ENCODE measurements at regions not wholly inside any gene's neighbourhood (a gene's known extent, or its start where the extent isn't known, plus 50 kb on each side); places are given as distances from the start of the nearest gene placed in this dataset.

DNA sequence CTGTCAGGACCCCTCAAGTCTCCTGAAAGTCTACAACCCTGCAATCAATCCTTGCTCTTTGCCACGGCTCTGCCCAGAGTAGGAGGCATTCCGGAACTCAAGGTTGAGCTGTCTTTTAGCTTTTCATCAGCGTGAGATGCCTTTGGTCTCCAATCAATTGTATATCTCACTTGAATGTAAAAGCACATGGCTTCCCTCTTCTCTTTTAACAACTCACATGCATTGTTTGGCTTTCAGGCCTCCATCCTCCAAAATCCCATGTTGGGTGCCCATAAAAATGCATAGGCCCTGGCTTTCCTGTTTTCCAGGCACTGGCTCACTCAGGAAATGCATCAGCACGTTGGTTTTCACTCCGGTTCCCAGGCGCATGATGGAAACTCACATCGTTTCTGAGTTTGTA lies 64.0 kb upstream of the FOXF1 start:
- Histone ChIP-seq H3K4me3 (no peak overlapping the region), H3K27ac (no peak overlapping the region), H3K4me1 (no peaks in the 10 kb centered on the region), H3K27me3 (peaks cover 0 to 46% of the 10 kb centered on the region in 2 donors), H3K36me3 (no peaks in the 10 kb centered on the region), H3K9me3 (no peaks in the 10 kb centered on the region)
- DNase-seq (no peak), ATAC-seq (no peak)
- intact Hi-C loops (cut with DNase I) = no loop called here
- TF ChIP-seq, protein P1, sequence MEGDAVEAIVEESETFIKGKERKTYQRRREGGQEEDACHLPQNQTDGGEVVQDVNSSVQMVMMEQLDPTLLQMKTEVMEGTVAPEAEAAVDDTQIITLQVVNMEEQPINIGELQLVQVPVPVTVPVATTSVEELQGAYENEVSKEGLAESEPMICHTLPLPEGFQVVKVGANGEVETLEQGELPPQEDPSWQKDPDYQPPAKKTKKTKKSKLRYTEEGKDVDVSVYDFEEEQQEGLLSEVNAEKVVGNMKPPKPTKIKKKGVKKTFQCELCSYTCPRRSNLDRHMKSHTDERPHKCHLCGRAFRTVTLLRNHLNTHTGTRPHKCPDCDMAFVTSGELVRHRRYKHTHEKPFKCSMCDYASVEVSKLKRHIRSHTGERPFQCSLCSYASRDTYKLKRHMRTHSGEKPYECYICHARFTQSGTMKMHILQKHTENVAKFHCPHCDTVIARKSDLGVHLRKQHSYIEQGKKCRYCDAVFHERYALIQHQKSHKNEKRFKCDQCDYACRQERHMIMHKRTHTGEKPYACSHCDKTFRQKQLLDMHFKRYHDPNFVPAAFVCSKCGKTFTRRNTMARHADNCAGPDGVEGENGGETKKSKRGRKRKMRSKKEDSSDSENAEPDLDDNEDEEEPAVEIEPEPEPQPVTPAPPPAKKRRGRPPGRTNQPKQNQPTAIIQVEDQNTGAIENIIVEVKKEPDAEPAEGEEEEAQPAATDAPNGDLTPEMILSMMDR (IDR thresholded peaks at IDR 0.05) = no peak

DNA sequence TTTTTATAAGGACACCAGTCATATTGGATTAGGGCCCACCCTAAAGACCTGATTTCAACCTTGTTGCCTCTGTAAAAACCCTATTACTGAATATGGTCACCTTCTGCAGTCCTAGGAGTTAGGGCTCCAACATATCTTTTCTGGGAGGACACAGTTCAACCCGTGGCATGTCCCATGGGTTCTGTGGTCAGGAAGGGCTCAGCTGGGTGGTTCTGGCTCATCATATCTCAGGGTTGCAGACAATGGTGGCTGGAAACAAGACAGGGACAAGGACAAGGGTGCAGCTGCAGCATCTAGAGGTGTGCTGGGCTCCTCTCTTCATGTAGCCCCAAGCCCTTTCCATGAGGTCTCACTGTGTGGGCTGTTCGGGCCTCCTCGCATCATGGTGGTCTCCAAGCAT lies 63.1 kb upstream of the FOXF1 start:
- Histone ChIP-seq H3K4me3 (no peak overlapping the region), H3K4me1 (no peaks in the 10 kb centered on the region), H3K9me3 (no peaks in the 10 kb centered on the region), H3K27me3 (peaks cover 0 to 41% of the 10 kb centered on the region in 2 donors), H3K27ac (no peak overlapping the region), H3K36me3 (no peaks in the 10 kb centered on the region)
- TF ChIP-seq, protein P1 (IDR thresholded peaks at IDR 0.05) = no peak
- ATAC-seq (no peak), DNase-seq (no peak)
- intact Hi-C loops (cut with DNase I) = no loop called here

DNA sequence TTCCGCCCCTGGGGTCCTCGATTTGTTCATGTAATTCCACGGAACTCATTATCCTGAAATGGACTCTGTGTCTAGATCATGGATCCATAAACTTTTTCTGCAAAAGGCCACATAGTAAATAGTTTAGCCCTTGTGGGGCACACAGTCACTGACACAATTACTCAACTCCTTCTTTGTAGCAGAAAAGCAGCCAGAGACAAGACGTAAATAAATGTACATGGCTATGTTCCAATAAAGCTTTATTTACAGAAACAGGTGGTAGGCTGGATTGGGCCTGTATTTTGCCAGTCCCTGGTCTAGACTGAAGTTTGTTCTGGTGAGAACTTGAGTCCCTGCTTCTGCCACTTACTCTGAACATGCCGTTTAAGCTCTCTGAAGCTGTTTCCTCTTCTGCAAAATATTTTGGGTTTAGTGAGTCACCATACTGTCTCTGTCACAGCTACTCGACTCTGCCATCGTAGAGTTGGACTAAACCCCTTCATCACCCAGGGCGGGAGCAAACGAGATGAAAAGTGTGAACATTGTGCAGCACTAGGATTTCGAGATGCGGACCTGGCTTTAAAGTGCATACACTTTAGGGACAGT lies 61.9 kb upstream of the FOXF1 start:
- no peak overlapping the region for H3K4me3 ChIP-seq
- H3K4me1 ChIP-seq = no peaks in the 10 kb centered on the region
- H3K27ac ChIP-seq = no peak overlapping the region
- H3K9me3 ChIP-seq = no peaks in the 10 kb centered on the region
- ATAC-seq (no peak), DNase-seq (no peak)
- TF ChIP-seq, protein P1 (IDR thresholded peaks at IDR 0.05) = no peak
- intact Hi-C loops (cut with DNase I) = no loop called here
- H3K36me3 ChIP-seq = no peaks in the 10 kb centered on the region
- peaks cover 0 to 32% of the 10 kb centered on the region in 2 donors for H3K27me3 ChIP-seq

DNA sequence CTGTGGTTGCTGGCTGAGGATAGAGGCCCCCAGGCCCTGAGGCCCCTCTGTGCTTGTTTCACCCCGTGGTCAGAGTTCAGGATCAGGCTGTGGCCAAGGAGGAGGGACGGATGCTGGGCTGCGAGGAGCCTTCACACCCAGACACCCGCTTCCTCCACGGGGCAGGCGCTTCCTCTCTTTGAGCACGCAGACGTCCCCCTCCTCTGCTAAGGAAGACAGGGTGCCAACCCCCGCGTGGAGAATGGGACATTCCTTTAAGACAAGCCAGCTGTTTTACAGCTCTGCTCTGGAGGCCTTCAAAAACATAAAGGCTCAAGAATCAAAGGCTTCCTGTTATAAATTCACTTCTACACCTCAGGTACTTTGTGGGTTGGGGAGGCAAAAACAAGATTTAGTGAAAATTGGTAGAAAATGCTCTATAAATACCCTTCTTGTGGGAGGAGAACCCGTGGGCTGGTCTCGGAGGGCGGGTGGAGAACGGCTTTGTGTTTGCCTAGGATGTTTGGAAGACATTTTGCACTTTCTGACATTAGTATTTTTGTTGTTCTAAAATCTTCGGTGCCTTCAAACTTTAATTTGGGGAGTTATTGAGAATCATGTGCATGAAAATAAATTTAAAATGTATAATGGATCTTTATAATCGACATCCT lies 60.8 kb upstream of the FOXF1 start:
- ATAC-seq (no peak), DNase-seq (peak in 1 of 4 donors; percentile 33)
- H3K36me3 ChIP-seq = no peaks in the 10 kb centered on the region
- intact Hi-C loops (cut with DNase I) = no loop called here
- peaks cover 0 to 25% of the 10 kb centered on the region in 2 donors for H3K27me3 ChIP-seq
- H3K4me3 ChIP-seq = no peak overlapping the region
- no peak overlapping the region for H3K27ac ChIP-seq
- no peaks in the 10 kb centered on the region for H3K9me3 ChIP-seq
- no peaks in the 10 kb centered on the region for H3K4me1 ChIP-seq
- TF ChIP-seq, protein P1 (IDR thresholded peaks at IDR 0.05) = no peak

DNA sequence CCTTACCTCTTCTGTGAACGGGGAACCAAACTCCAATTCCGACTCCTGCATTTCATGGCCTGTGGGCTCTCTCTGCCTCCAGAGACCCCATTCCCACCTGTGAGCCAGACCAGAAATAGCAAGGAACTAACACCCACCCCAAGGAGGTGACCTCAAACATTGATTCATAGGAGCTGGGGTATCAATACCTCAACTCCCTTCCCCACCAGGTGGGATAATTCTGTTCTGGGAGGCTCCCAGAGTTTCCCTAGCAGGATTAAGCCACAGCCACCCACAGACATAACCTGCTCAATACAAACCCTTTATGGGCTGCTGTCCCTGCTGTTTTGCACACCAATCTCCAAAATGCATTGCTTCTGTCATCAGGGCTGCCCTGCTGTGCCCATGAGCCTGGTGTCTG lies 59.6 kb upstream of the FOXF1 start:
- Histone ChIP-seq H3K27ac (no peak overlapping the region), H3K36me3 (no peaks in the 10 kb centered on the region), H3K4me3 (no peak overlapping the region), H3K27me3 (peaks cover 0 to 19% of the 10 kb centered on the region in 2 donors), H3K9me3 (no peaks in the 10 kb centered on the region), H3K4me1 (no peaks in the 10 kb centered on the region)
- TF ChIP-seq, protein P1 (IDR thresholded peaks at IDR 0.05) = no peak
- ATAC-seq (no peak), DNase-seq (no peak)
- intact Hi-C loops (cut with DNase I) = no loop called here
